BJ (cell line): ENCODE measurements at regions not wholly inside any gene's neighbourhood (a gene's known extent, or its start where the extent isn't known, plus 50 kb on each side); places are given as distances from the start of the nearest gene placed in this dataset. TPM values are rescaled to one million over a fixed set of nuclear protein-coding genes. Genes with fewer than 3 reads are reported as not detected.

Experiments
- CTCF ChIA-PET: fragments of 350-600 bp; formaldehyde crosslinking; extraction: SDS; loops from one replicate; lab custom pipeline; 2021; ENCODE audit warnings: antibody characterized with exemption, inconsistent platforms; lab: Yijun Ruan, JAX
- POLR2A ChIA-PET: fragments of 300-600 bp; sonication (Branson Sonifier 250); formaldehyde crosslinking; extraction: SDS; loops from one replicate; lab custom pipeline; 2021; ENCODE audit warnings: antibody characterized with exemption; lab: Charles Lee
- DNase-seq: peaks from one replicate; pipeline ENCODE4 v3.0.0-alpha.2; 2011; ENCODE audit warnings: low read depth
- H3K27me3 ChIP-seq: 2 replicates; pipeline ENCODE4 v1.6.0; 2011; ENCODE audit warnings: low read length; ENCODE audit not compliant: control insufficient read depth, insufficient read depth
- H3K36me3 ChIP-seq: 2 replicates; pipeline ENCODE4 v1.5.1; 2011; ENCODE audit warnings: low read length; ENCODE audit not compliant: control insufficient read depth, insufficient read depth
- H3K4me3 ChIP-seq: 2 replicates; pipeline ENCODE4 v1.5.1; 2011; ENCODE audit warnings: low read depth, mild to moderate bottlenecking, control low read depth, low read length
- small RNA-seq: library from RNA; depleted of rRNA; stranded (forward); fragments of <200 nt; gene quantifications from one replicate; pipeline ENCODE3, GENCODE V24; 2012; ENCODE audit warnings: low replicate concordance, low read depth; ENCODE audit not compliant: insufficient read length
- TF ChIP-seq, protein P1 (sequence below): IDR thresholded peaks from 2 replicates; pipeline ENCODE4 v1.5.1; 2011; ENCODE audit warnings: low read depth, mild to moderate bottlenecking, control low read depth, inconsistent platforms, low read length, moderate library complexity; ENCODE audit not compliant: insufficient read depth

DNA sequence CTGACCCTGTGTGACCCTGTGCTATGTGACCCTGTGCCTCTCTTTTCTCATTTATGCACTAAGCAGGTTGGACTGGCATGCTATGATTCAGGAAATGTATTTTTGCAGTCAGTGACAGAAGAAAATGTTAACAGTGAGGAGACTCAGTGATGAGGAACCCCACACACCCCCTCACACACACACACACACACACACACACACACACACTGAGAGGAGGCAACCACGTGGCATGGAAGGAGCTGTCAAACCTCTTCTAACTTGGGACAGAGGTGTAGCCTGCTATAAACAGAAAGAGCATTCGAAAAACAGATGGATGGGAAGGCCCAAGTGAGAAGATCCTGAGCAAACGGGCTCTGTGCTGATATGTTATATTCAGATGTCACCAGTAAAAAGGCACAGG is 57.9 kb upstream of the GRIA1 start:
- ChIA-PET POLR2A (no interaction called here), CTCF (no interaction called here)
- DNase-seq = no peak
- H3K36me3 ChIP-seq = no peaks in the 10 kb centered on the region
- H3K27me3 ChIP-seq = no peaks in the 10 kb centered on the region
- H3K4me3 ChIP-seq = no peak overlapping the region
- TF ChIP-seq, protein P1, sequence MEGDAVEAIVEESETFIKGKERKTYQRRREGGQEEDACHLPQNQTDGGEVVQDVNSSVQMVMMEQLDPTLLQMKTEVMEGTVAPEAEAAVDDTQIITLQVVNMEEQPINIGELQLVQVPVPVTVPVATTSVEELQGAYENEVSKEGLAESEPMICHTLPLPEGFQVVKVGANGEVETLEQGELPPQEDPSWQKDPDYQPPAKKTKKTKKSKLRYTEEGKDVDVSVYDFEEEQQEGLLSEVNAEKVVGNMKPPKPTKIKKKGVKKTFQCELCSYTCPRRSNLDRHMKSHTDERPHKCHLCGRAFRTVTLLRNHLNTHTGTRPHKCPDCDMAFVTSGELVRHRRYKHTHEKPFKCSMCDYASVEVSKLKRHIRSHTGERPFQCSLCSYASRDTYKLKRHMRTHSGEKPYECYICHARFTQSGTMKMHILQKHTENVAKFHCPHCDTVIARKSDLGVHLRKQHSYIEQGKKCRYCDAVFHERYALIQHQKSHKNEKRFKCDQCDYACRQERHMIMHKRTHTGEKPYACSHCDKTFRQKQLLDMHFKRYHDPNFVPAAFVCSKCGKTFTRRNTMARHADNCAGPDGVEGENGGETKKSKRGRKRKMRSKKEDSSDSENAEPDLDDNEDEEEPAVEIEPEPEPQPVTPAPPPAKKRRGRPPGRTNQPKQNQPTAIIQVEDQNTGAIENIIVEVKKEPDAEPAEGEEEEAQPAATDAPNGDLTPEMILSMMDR = no peak

DNA sequence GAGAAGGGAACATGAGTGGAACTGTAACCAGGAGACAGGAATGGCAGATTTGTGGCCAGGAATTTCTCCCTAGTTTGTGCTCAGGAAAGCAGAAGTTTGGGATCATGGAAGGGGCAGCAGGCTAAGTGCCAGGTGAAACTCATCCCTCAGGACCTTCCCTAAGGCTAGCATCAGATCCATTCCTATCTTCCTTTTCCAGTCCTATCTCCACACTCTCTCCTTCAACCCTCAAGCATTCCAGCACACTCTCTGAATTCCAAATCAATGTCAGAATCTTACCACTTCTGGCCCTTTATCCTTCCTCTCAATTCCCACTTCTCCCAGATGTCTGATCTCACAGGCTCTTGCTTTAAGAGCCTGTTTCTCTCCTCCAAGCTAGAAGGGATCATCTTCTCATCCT is 53.2 kb upstream of the GRIA1 start:
- Histone ChIP-seq H3K4me3 (no peak overlapping the region), H3K27me3 (0 out of 2 replicates have a peak, but pooled peaks cover 2% of the 10 kb centered on the region), H3K36me3 (no peaks in the 10 kb centered on the region)
- CTCF ChIA-PET = no interaction called here
- DNase-seq = no peak
- POLR2A ChIA-PET = no interaction called here
- TF ChIP-seq, protein P1 = no peak

DNA sequence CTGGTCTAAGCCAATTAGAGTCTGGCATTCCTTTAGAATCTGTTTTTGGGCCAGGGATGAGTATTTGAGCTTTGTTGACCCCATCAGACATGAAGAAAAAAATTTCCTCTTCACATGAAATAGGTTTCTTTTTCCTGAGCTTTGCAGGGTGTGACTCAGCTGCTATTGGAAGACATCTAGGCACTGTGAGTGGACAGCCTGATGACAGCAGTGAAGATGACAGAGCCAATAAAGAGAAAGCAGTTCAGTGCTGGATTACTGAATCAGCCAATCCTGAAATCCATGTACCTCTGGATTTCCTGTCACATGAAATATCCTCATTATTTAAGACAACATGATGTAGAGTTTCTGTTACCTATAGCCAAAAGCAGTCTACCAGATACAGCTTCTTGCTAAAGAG is 51.3 kb upstream of the GRIA1 start:
- H3K4me3 ChIP-seq = no peak overlapping the region
- TF ChIP-seq, protein P1 = no peak
- H3K27me3 ChIP-seq = 0 out of 2 replicates have a peak, but pooled peaks cover 2% of the 10 kb centered on the region
- H3K36me3 ChIP-seq = no peaks in the 10 kb centered on the region
- ChIA-PET POLR2A (no interaction called here), CTCF (interaction anchor here (0.8 kb wide), 1 partner anchor 8 kb away, joined by 3 read pairs; no protein-coding TSS in a partner anchor)
- DNase-seq = no peak

Small RNAs in the stretch of these regions (small RNA-seq; reads per million reads assigned to genes)
- not detected for gene AC008571.1
